IPS DF 6.9 (cell line): ENCODE measurements at regions not wholly inside any gene's neighbourhood (a gene's known extent, or its start where the extent isn't known, plus 50 kb on each side); places are given as distances from the start of the nearest gene placed in this dataset.

Experiments used
- DNase-seq: peaks from one replicate; pipeline ENCODE4 v3.0.0-alpha.2; 2013; ENCODE audit warnings: low read depth, low spot score
- H3K27ac ChIP-seq: one replicate; pipeline ENCODE4 v1.5.1; 2013; ENCODE audit warnings: low read length, control low read depth
- H3K27me3 ChIP-seq: 2 replicates; pipeline ENCODE4 v1.6.1; 2013; ENCODE audit warnings: mild to moderate bottlenecking, low read length; ENCODE audit not compliant: control insufficient read depth, insufficient read depth
- H3K36me3 ChIP-seq: 2 replicates; pipeline ENCODE4 v1.6.1; 2013; ENCODE audit warnings: low read length; ENCODE audit not compliant: control insufficient read depth, insufficient read depth
- H3K4me1 ChIP-seq: 2 replicates; pipeline ENCODE4 v1.6.1; 2013; ENCODE audit warnings: low read length; ENCODE audit not compliant: control insufficient read depth, insufficient read depth
- H3K4me3 ChIP-seq: 2 replicates; pipeline ENCODE4 v1.5.1; 2013; ENCODE audit warnings: mild to moderate bottlenecking, low read length
- H3K9me3 ChIP-seq: 2 replicates; pipeline ENCODE4 v1.6.1; 2013; ENCODE audit warnings: low read length, inconsistent platforms; ENCODE audit not compliant: control insufficient read depth, insufficient read depth
- WGBS: extraction: QIAGEN DNeasy Blood & Tissue Kit; methylation state at CpG from one replicate; pipeline ENCODE4 v1.1.7; 2013; ENCODE audit warnings: mixed read lengths, missing lambda C conversion rate; ENCODE audit not compliant: insufficient read length, insufficient coverage; 5-methylcytosine and 5-hydroxymethylcytosine counted together

- no CpG with 5 or more reads among the region's 6 CpGs for WGBS
Observed at GRCh38 chr4:138910195-138910913, 105.2 kb upstream of the NOCT start.

GRCh38 chr4:138909587-138909986 lies 106.0 kb upstream of the NOCT start:
- Histone ChIP-seq H3K27me3 (no peaks in the 10 kb centered on the region), H3K36me3 (no peaks in the 10 kb centered on the region), H3K9me3 (no peaks in the 10 kb centered on the region), H3K4me1 (no peaks in the 10 kb centered on the region), H3K27ac (no peak overlapping the region), H3K4me3 (no peak overlapping the region)
- WGBS: no CpG with 5 or more reads among the region's 4 CpGs
- no peak for DNase-seq

More at GRCh38 chr4:138910195-138910913, 105.2 kb upstream of the NOCT start:
- Histone ChIP-seq H3K36me3 (no peaks in the 10 kb centered on the region), H3K27me3 (no peaks in the 10 kb centered on the region), H3K27ac (no peak overlapping the region), H3K4me1 (no peaks in the 10 kb centered on the region), H3K9me3 (no peaks in the 10 kb centered on the region), H3K4me3 (no peak overlapping the region)
- no peak for DNase-seq

GRCh38 chr4:138908134-138908533 lies 107.4 kb upstream of the NOCT start:
- Histone ChIP-seq H3K36me3 (no peaks in the 10 kb centered on the region), H3K27ac (no peak overlapping the region), H3K4me3 (no peak overlapping the region), H3K4me1 (no peaks in the 10 kb centered on the region), H3K9me3 (no peaks in the 10 kb centered on the region), H3K27me3 (no peaks in the 10 kb centered on the region)
- WGBS: no CpG with 5 or more reads among the region's 5 CpGs
- DNase-seq: no peak

GRCh38 chr4:138907174-138907573 lies 108.4 kb upstream of the NOCT start:
- Histone ChIP-seq H3K4me1 (no peaks in the 10 kb centered on the region), H3K9me3 (no peaks in the 10 kb centered on the region), H3K4me3 (no peak overlapping the region), H3K27me3 (no peaks in the 10 kb centered on the region), H3K36me3 (no peaks in the 10 kb centered on the region), H3K27ac (no peak overlapping the region)
- WGBS: no CpG with 5 or more reads among the region's 5 CpGs
- DNase-seq: no peak

- Histone ChIP-seq H3K4me3 (no peak overlapping the region), H3K9me3 (no peaks in the 10 kb centered on the region), H3K36me3 (no peaks in the 10 kb centered on the region), H3K4me1 (no peaks in the 10 kb centered on the region), H3K27ac (no peak overlapping the region), H3K27me3 (no peaks in the 10 kb centered on the region)
- no peak for DNase-seq
- WGBS: no CpG with 5 or more reads among the region's 4 CpGs
Observed at GRCh38 chr4:138904793-138905192, 110.8 kb upstream of the NOCT start.

GRCh38 chr4:138903185-138903584 lies 112.4 kb upstream of the NOCT start:
- Histone ChIP-seq H3K27ac (no peak overlapping the region), H3K36me3 (no peaks in the 10 kb centered on the region), H3K27me3 (no peaks in the 10 kb centered on the region), H3K9me3 (no peaks in the 10 kb centered on the region), H3K4me1 (no peaks in the 10 kb centered on the region), H3K4me3 (no peak overlapping the region)
- no peak for DNase-seq
- no CpG with 5 or more reads among the region's 3 CpGs for WGBS

- DNase-seq: no peak
- Histone ChIP-seq H3K4me1 (no peaks in the 10 kb centered on the region), H3K36me3 (no peaks in the 10 kb centered on the region), H3K27ac (no peak overlapping the region), H3K27me3 (no peaks in the 10 kb centered on the region), H3K4me3 (no peak overlapping the region), H3K9me3 (no peaks in the 10 kb centered on the region)
- no CpG with 5 or more reads among the region's 3 CpGs for WGBS
Observed at GRCh38 chr4:138902705-138903104, 112.9 kb upstream of the NOCT start.

GRCh38 chr4:138901177-138901576 lies 114.4 kb upstream of the NOCT start:
- Histone ChIP-seq H3K4me3 (no peak overlapping the region), H3K27ac (no peak overlapping the region), H3K36me3 (no peaks in the 10 kb centered on the region), H3K4me1 (no peaks in the 10 kb centered on the region), H3K27me3 (no peaks in the 10 kb centered on the region), H3K9me3 (no peaks in the 10 kb centered on the region)
- WGBS: no CpG with 5 or more reads among the region's 4 CpGs
- no peak for DNase-seq

- no peak for DNase-seq
- Histone ChIP-seq H3K4me1 (no peaks in the 10 kb centered on the region), H3K27ac (no peak overlapping the region), H3K4me3 (no peak overlapping the region), H3K9me3 (no peaks in the 10 kb centered on the region), H3K27me3 (no peaks in the 10 kb centered on the region), H3K36me3 (no peaks in the 10 kb centered on the region)
- no CpG with 5 or more reads among the region's 3 CpGs for WGBS
Observed at GRCh38 chr4:138899999-138900398, 115.6 kb upstream of the NOCT start.

GRCh38 chr4:138898282-138898681 lies 117.3 kb upstream of the NOCT start:
- H3K4me3 ChIP-seq: no peak overlapping the region

GRCh38 chr4:138897811-138898226 lies 117.8 kb upstream of the NOCT start:
- no peak for DNase-seq
- no peak overlapping the region for H3K27ac ChIP-seq
- WGBS: no CpG with 5 or more reads among the region's 2 CpGs
- no peaks in the 10 kb centered on the region; the same call in 1 of the 2 replicates for H3K4me1 ChIP-seq
- H3K9me3 ChIP-seq: no peaks in the 10 kb centered on the region
- no peak overlapping the region for H3K4me3 ChIP-seq
- no peaks in the 10 kb centered on the region for H3K27me3 ChIP-seq
- no peaks in the 10 kb centered on the region for H3K36me3 ChIP-seq

More at GRCh38 chr4:138898282-138898681, 117.3 kb upstream of the NOCT start:
- H3K36me3 ChIP-seq: no peaks in the 10 kb centered on the region
- WGBS: no CpG with 5 or more reads among the region's 2 CpGs
- H3K27ac ChIP-seq: no peak overlapping the region
- DNase-seq: no peak
- H3K27me3 ChIP-seq: no peaks in the 10 kb centered on the region
- no peaks in the 10 kb centered on the region for H3K4me1 ChIP-seq
- H3K9me3 ChIP-seq: no peaks in the 10 kb centered on the region
